ENCODE measurements at regions not wholly inside any gene's neighbourhood (a gene's known extent, or its start where the extent isn't known, plus 50 kb on each side); places are given as distances from the start of the nearest gene placed in this dataset.

GRCh38 chr7:145211211-145211610, 375.4 kb upstream of the TPK1 start:
- no peak overlapping the region for H3K27ac ChIP-seq
- no peaks in the 10 kb centered on the region for H3K27me3 ChIP-seq
- H3K4me3 ChIP-seq: no peak overlapping the region
- no peak for DNase-seq
- no peaks in the 10 kb centered on the region for H3K4me1 ChIP-seq
- no peaks in the 10 kb centered on the region for H3K36me3 ChIP-seq
- TF ChIP-seq CTCF (IDR thresholded peaks at IDR 0.05) (no peak), POLR2A (IDR thresholded peaks at IDR 0.05) (no peak)
- H3K9me3 ChIP-seq: no peaks in the 10 kb centered on the region

- H3K9me3 ChIP-seq: no peaks in the 10 kb centered on the region
- H3K36me3 ChIP-seq: no peaks in the 10 kb centered on the region
- no peak overlapping the region for H3K4me3 ChIP-seq
- H3K27ac ChIP-seq: no peak overlapping the region
- DNase-seq: no peak
- H3K4me1 ChIP-seq: no peaks in the 10 kb centered on the region
- no peak for TF ChIP-seq CTCF (IDR thresholded peaks at IDR 0.05)
- no peak for TF ChIP-seq POLR2A (IDR thresholded peaks at IDR 0.05)
- H3K27me3 ChIP-seq: no peaks in the 10 kb centered on the region
Measured at GRCh38 chr7:145193951-145194350, 358.1 kb upstream of the TPK1 start.

GRCh38 chr7:145184956-145185355, 349.1 kb upstream of the TPK1 start:
- H3K4me1 ChIP-seq: no peaks in the 10 kb centered on the region
- no peak overlapping the region for H3K27ac ChIP-seq
- no peaks in the 10 kb centered on the region for H3K36me3 ChIP-seq
- TF ChIP-seq CTCF (IDR thresholded peaks at IDR 0.05): no peak
- TF ChIP-seq POLR2A (IDR thresholded peaks at IDR 0.05): no peak
- H3K9me3 ChIP-seq: no peaks in the 10 kb centered on the region
- no peaks in the 10 kb centered on the region for H3K27me3 ChIP-seq
- H3K4me3 ChIP-seq: no peak overlapping the region
- no peak for DNase-seq

GRCh38 chr7:145183069-145183468, 347.2 kb upstream of the TPK1 start:
- no peaks in the 10 kb centered on the region for H3K4me1 ChIP-seq
- no peak overlapping the region for H3K4me3 ChIP-seq
- no peak overlapping the region for H3K27ac ChIP-seq
- H3K9me3 ChIP-seq: no peaks in the 10 kb centered on the region
- no peak for TF ChIP-seq POLR2A (IDR thresholded peaks at IDR 0.05)
- TF ChIP-seq CTCF (IDR thresholded peaks at IDR 0.05): no peak
- no peaks in the 10 kb centered on the region for H3K36me3 ChIP-seq
- no peak for DNase-seq
- no peaks in the 10 kb centered on the region for H3K27me3 ChIP-seq

- H3K27me3 ChIP-seq: no peaks in the 10 kb centered on the region
- no peak overlapping the region for H3K27ac ChIP-seq
- DNase-seq: no peak
- no peaks in the 10 kb centered on the region for H3K9me3 ChIP-seq
- no peaks in the 10 kb centered on the region for H3K36me3 ChIP-seq
- H3K4me1 ChIP-seq: no peaks in the 10 kb centered on the region
- TF ChIP-seq CTCF (IDR thresholded peaks at IDR 0.05): no peak
- TF ChIP-seq POLR2A (IDR thresholded peaks at IDR 0.05): no peak
- H3K4me3 ChIP-seq: no peak overlapping the region
Measured at GRCh38 chr7:145175366-145175765, 339.5 kb upstream of the TPK1 start.

- no peak overlapping the region for H3K4me3 ChIP-seq
- no peaks in the 10 kb centered on the region for H3K27me3 ChIP-seq
- TF ChIP-seq CTCF (IDR thresholded peaks at IDR 0.05) (no peak), POLR2A (IDR thresholded peaks at IDR 0.05) (no peak)
- no peaks in the 10 kb centered on the region for H3K4me1 ChIP-seq
- H3K27ac ChIP-seq: no peak overlapping the region
- no peaks in the 10 kb centered on the region for H3K9me3 ChIP-seq
- DNase-seq: no peak
- H3K36me3 ChIP-seq: no peaks in the 10 kb centered on the region
Measured at GRCh38 chr7:145169908-145170307, 334.1 kb upstream of the TPK1 start.

Measured in Peyer's patch (tissue), 4 donors.